ENCODE measurements at regions not wholly inside any gene's neighbourhood (a gene's known extent, or its start where the extent isn't known, plus 50 kb on each side); places are given as distances from the start of the nearest gene placed in this dataset.

DNA sequence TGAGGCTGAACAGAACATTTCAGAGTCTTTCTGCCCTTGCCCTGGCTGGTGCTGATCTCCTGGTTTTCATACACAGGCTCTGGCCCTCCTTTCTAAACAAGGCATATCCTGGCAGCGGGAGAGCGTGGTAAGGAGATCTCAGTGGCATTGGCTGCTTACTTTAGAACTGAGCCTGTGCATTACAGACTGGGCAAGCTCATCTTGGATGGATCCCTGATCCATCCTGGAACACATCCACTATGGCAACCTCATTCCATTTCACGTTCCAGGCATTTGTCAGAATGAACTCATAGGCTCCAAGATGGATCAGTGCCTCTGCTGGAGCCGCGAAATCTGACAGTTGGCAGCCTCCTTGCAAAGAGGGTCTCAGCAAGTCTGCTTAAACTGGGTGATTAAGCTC, 224.5 kb upstream of the PELI2 start:
- H3K27me3 ChIP-seq (ENCODE audit: control insufficient read depth in 1 of 2, insufficient read depth in 2 of 2, low read length in 2 of 2) = no peaks in the 10 kb centered on the region
- H3K4me1 Mint-ChIP-seq (ENCODE audit: low read depth) = no peaks in the 10 kb centered on the region
- CTCF ChIA-PET = no interaction called here

DNA sequence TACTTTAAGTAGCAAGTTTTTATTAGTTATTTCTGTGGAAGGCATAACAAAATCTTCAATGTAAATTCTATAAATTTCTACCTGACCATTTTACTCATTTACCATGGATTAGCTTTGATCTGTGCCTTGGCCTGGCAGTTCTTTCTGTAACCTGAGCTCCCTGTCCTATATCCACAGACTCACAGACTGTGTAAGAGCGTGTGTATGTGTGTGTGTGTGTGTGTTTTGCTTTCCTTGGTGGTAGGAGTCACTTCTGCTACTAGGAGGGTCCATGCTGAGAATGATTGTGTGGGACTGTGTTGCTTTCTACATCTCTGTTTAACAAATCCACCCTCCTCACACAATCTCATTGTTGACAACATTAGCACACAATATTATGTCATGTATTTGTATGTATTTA, 221.2 kb upstream of the PELI2 start:
- H3K27ac ChIP-seq (ENCODE audit: low read depth in 1 of 2, low read length in 2 of 2) = no peak overlapping the region
- no peaks in the 10 kb centered on the region for H3K4me1 Mint-ChIP-seq (ENCODE audit: low read depth)
- no peak overlapping the region for H3K27ac Mint-ChIP-seq
- peaks cover 4% of the 10 kb centered on the region for H3K27me3 Mint-ChIP-seq
- ChIA-PET POLR2A (no interaction called here), CTCF (no interaction called here)
- no peaks in the 10 kb centered on the region for H3K36me3 Mint-ChIP-seq (ENCODE audit: low read depth)
- no peak overlapping the region for H3K4me3 Mint-ChIP-seq
- H3K4me3 ChIP-seq (ENCODE audit: low read length) = no peak overlapping the region
- H3K9me3 ChIP-seq (ENCODE audit: control insufficient read depth in 1 of 2, insufficient read depth in 1 of 2, low read length in 2 of 2) = no peaks in the 10 kb centered on the region
- intact Hi-C loops (cut with DNase I, micrococcal nuclease) = no loop called here
- H3K36me3 ChIP-seq (ENCODE audit: insufficient read depth, low read length) = no peaks in the 10 kb centered on the region
- ATAC-seq (ENCODE audit: poor library complexity) (no peak), DNase-seq (no peak)
- no peaks in the 10 kb centered on the region for H3K9me3 Mint-ChIP-seq
- no peaks in the 10 kb centered on the region for H3K27me3 ChIP-seq (ENCODE audit: control insufficient read depth in 1 of 2, insufficient read depth in 2 of 2, low read length in 2 of 2)
- no peaks in the 10 kb centered on the region for H3K4me1 ChIP-seq (ENCODE audit: insufficient read depth, low read length)
- TF ChIP-seq, protein P1, sequence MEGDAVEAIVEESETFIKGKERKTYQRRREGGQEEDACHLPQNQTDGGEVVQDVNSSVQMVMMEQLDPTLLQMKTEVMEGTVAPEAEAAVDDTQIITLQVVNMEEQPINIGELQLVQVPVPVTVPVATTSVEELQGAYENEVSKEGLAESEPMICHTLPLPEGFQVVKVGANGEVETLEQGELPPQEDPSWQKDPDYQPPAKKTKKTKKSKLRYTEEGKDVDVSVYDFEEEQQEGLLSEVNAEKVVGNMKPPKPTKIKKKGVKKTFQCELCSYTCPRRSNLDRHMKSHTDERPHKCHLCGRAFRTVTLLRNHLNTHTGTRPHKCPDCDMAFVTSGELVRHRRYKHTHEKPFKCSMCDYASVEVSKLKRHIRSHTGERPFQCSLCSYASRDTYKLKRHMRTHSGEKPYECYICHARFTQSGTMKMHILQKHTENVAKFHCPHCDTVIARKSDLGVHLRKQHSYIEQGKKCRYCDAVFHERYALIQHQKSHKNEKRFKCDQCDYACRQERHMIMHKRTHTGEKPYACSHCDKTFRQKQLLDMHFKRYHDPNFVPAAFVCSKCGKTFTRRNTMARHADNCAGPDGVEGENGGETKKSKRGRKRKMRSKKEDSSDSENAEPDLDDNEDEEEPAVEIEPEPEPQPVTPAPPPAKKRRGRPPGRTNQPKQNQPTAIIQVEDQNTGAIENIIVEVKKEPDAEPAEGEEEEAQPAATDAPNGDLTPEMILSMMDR (IDR thresholded peaks at IDR 0.05) = no peak

More for the DNA sequence above, 224.5 kb upstream of the PELI2 start:
- Mint-ChIP-seq H3K36me3 (ENCODE audit: low read depth) (no peaks in the 10 kb centered on the region), H3K4me3 (no peak overlapping the region), H3K27ac (no peak overlapping the region), H3K27me3 (peaks cover 9% of the 10 kb centered on the region), H3K9me3 (no peaks in the 10 kb centered on the region)
- Histone ChIP-seq H3K27ac (ENCODE audit: low read depth in 1 of 2, low read length in 2 of 2) (no peak overlapping the region), H3K4me1 (ENCODE audit: insufficient read depth, low read length) (no peaks in the 10 kb centered on the region), H3K4me3 (ENCODE audit: low read length) (no peak overlapping the region), H3K9me3 (ENCODE audit: control insufficient read depth in 1 of 2, insufficient read depth in 1 of 2, low read length in 2 of 2) (no peaks in the 10 kb centered on the region), H3K36me3 (ENCODE audit: insufficient read depth, low read length) (no peaks in the 10 kb centered on the region)
- POLR2A ChIA-PET = no interaction called here
- TF ChIP-seq, protein P1 (IDR thresholded peaks at IDR 0.05) = no peak
- intact Hi-C loops (cut with DNase I, micrococcal nuclease) = no loop called here
- ATAC-seq (ENCODE audit: poor library complexity) = no peak
- DNase-seq = no peak

DNA sequence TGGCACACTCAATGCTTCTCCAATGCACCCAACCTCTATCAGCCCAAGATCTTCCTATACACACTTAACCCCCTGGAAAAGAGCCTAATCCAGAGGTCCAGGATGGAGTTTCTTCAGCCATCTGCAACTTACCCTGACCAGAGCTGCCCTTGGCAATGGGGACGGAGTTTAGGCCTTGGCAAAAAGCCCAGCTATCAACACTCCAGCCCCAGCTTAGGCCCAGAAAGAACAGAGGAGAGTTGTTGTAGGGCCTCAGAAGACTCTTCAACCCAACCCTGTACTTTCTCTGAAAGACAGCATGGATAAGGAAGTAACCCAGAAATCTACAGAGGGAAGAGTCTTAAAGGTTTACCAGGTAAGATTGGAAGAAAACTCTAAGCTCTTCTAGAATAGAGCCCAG, 219.3 kb upstream of the PELI2 start:
- Histone ChIP-seq H3K4me1 (ENCODE audit: insufficient read depth, low read length) (no peaks in the 10 kb centered on the region), H3K4me3 (ENCODE audit: low read length) (no peak overlapping the region), H3K36me3 (ENCODE audit: insufficient read depth, low read length) (no peaks in the 10 kb centered on the region), H3K9me3 (ENCODE audit: control insufficient read depth in 1 of 2, insufficient read depth in 1 of 2, low read length in 2 of 2) (no peaks in the 10 kb centered on the region), H3K27me3 (ENCODE audit: control insufficient read depth in 1 of 2, insufficient read depth in 2 of 2, low read length in 2 of 2) (no peaks in the 10 kb centered on the region), H3K27ac (ENCODE audit: low read depth in 1 of 2, low read length in 2 of 2) (no peak overlapping the region)
- TF ChIP-seq, protein P1 (IDR thresholded peaks at IDR 0.05) = no peak
- H3K4me1 Mint-ChIP-seq (ENCODE audit: low read depth) = no peaks in the 10 kb centered on the region
- no peak for ATAC-seq (ENCODE audit: poor library complexity)
- H3K27ac Mint-ChIP-seq = no peak overlapping the region
- no peaks in the 10 kb centered on the region for H3K27me3 Mint-ChIP-seq
- ChIA-PET POLR2A (no interaction called here), CTCF (no interaction called here)
- no peaks in the 10 kb centered on the region for H3K9me3 Mint-ChIP-seq
- no peak overlapping the region for H3K4me3 Mint-ChIP-seq
- no peak for DNase-seq
- H3K36me3 Mint-ChIP-seq (ENCODE audit: low read depth) = no peaks in the 10 kb centered on the region
- intact Hi-C loops (cut with DNase I, micrococcal nuclease) = no loop called here
